Esophagus muscularis mucosa (tissue), 3 donors: ENCODE measurements at regions not wholly inside any gene's neighbourhood (a gene's known extent, or its start where the extent isn't known, plus 50 kb on each side); places are given as distances from the start of the nearest gene placed in this dataset.

Experiments used
- CTCF ChIP-seq, 3 experiments: fragments of 200-600 bp in 2 of 3; fragments of 450-650 bp in 1 of 3; sonication (generic) in 2 of 3; IDR thresholded peaks; one replicate each; pipeline ENCODE4 v1.5.1; 2017 to 2019; ENCODE audit warnings: antibody characterized with exemption in 3 of 3, mild to moderate bottlenecking in 2 of 3, moderate library complexity in 1 of 3
- EP300 ChIP-seq: sonication (generic); formaldehyde crosslinking; IDR thresholded peaks from one replicate; pipeline ENCODE4 v1.6.1; 2017; ENCODE audit warnings: antibody characterized with exemption

- TF ChIP-seq EP300 (no peak), CTCF (IDR thresholded peaks at IDR 0.05) (no peak)
Observed at GRCh38 chr11:69211540-69211919, 55.8 kb downstream of the SMIM38 start.
